Vagina (tissue), 2 donors: ENCODE measurements at regions not wholly inside any gene's neighbourhood (a gene's known extent, or its start where the extent isn't known, plus 50 kb on each side); places are given as distances from the start of the nearest gene placed in this dataset.

Source experiments
- DNase-seq, 2 donors: peaks; one replicate each; pipeline ENCODE4 v3.0.0-alpha.2; 2017; ENCODE audit errors: extremely low spot score in 2 of 2
- H3K27ac ChIP-seq: fragments of 200-600 bp; sonication (generic); one replicate; pipeline ENCODE4 v1.5.1; 2019
- H3K27me3 ChIP-seq: fragments of 200-600 bp; sonication (generic); one replicate; pipeline ENCODE4 v1.5.1; 2019
- H3K36me3 ChIP-seq, 2 donors: fragments of 200-600 bp; sonication (generic); one replicate each; pipeline ENCODE4 v1.5.1; 2017 to 2019
- H3K4me1 ChIP-seq: fragments of 200-600 bp; sonication (generic); one replicate; pipeline ENCODE4 v1.5.1; 2019
- H3K4me3 ChIP-seq, 2 donors: fragments of 200-600 bp; sonication (generic); 1 replicate in 1 of 2; 2 replicates in 1 of 2; pipeline ENCODE4 v1.5.1; 2016 to 2019
- H3K9me3 ChIP-seq: fragments of 200-600 bp; sonication (generic); one replicate; pipeline ENCODE4 v1.5.1; 2019
- CTCF ChIP-seq, 3 experiments: fragments of 450-650 bp in 2 of 3; fragments of 200-600 bp in 1 of 3; sonication (generic) in 1 of 3; IDR thresholded peaks; one replicate each; pipeline ENCODE4 v1.5.1; 2017 to 2019; ENCODE audit warnings: antibody characterized with exemption in 3 of 3, mild to moderate bottlenecking in 2 of 3, moderate library complexity in 2 of 3
- POLR2A ChIP-seq, 2 donors: fragments of 450-650 bp; IDR thresholded peaks; one replicate each; pipeline ENCODE4 v1.6.1; 2017; ENCODE audit warnings: antibody characterized with exemption in 2 of 2, mild to moderate bottlenecking in 2 of 2, moderate library complexity in 2 of 2
- POLR2AphosphoS5 ChIP-seq, 2 donors: sonication (generic); formaldehyde crosslinking; IDR thresholded peaks; one replicate each; pipeline ENCODE4 v1.9.0; 2017; ENCODE audit warnings: antibody characterized with exemption in 2 of 2, mild to moderate bottlenecking in 2 of 2, low read depth in 1 of 2; ENCODE audit not compliant: insufficient read depth in 1 of 2
- intact Hi-C: fragments of 100-400 bp; cut with DNase I; formaldehyde crosslinking; loops from one replicate; pipeline ENCODE4 v1.15.1; 2023

DNA sequence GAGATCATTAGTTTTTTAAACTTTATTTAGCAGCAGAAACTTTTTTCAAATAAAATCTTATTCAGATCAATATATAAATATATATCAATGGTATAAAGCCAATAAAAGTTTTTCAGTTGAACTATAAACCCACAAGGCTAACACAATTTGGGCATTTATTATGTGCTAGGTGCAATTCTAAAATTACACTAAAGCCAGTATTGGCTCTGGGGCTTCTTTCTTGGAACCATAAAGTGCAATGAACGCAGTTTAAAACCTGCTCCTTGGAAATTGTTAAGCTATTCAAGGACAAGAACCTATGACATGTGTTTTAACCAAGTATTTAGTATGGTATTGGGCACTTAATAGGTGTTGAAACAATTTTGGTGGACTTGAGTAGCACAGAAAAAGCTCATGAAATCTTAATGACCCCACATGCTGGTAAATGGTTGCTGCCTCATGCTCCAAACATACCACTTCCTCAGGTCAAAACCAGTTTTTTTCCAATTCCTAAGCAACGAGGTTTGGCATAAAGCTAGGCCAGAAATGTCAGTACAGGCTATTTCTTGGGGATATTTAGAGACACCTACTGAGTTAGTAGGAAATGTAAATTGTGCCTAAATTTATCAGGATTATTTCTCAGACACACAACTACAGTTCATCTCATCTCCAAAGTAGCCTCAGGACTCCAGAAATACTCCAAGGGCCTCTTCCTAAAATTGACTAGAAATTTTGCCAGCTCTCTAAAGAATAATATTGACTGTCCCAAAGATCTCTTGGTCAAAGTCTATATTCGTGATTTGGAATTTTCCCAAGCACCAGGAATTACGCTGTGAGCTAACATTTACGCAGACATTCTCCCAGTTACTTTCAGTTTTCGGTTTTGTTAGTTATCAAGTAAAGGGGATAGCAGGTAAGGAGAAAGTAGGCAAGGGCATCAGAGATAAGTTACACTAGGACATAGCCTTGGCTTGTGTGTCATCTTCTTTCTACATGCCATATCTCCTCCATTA lies 90.9 kb upstream of the LGSN start:
- Histone ChIP-seq H3K27ac (no peak overlapping the region), H3K36me3 (no peaks in the 10 kb centered on the region), H3K4me1 (no peaks in the 10 kb centered on the region), H3K9me3 (no peaks in the 10 kb centered on the region), H3K27me3 (no peaks in the 10 kb centered on the region), H3K4me3 (no peak overlapping the region)
- intact Hi-C loops: no loop called here
- TF ChIP-seq POLR2A (IDR thresholded peaks at IDR 0.05): no peak
- TF ChIP-seq CTCF (IDR thresholded peaks at IDR 0.05): no peak
- no peak for TF ChIP-seq POLR2AphosphoS5 (IDR thresholded peaks at IDR 0.05; ENCODE audit: insufficient read depth in 1 of 2, low read depth in 1 of 2)
- no peak for DNase-seq

DNA sequence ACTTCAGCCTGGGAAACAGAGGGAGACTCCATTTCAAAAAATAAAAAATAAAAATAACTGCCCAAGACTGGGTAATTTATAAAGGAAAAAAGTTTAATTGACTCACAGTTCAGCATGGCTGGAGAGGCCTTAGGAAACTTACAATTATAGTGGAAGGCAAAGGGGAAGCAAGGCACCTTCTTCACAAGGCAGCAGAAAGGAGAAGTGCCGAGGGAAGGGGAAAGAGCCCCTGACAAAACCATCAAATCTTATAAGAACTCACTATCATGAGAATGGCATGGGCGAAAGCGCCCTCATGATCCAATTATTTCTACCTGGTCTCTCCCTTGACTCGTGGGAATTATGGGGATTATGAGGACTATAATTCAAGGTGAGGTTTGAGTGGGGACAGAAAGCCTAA lies 95.5 kb upstream of the LGSN start:
- no peak overlapping the region for H3K4me3 ChIP-seq
- H3K9me3 ChIP-seq: no peaks in the 10 kb centered on the region
- H3K4me1 ChIP-seq: no peaks in the 10 kb centered on the region
- H3K36me3 ChIP-seq: no peaks in the 10 kb centered on the region
- no peak for TF ChIP-seq POLR2AphosphoS5 (IDR thresholded peaks at IDR 0.05; ENCODE audit: insufficient read depth in 1 of 2, low read depth in 1 of 2)
- TF ChIP-seq CTCF (IDR thresholded peaks at IDR 0.05): no peak
- no peak for TF ChIP-seq POLR2A (IDR thresholded peaks at IDR 0.05)
- no peak overlapping the region for H3K27ac ChIP-seq
- no peaks in the 10 kb centered on the region for H3K27me3 ChIP-seq
- intact Hi-C loops: no loop called here
- DNase-seq: no peak

DNA sequence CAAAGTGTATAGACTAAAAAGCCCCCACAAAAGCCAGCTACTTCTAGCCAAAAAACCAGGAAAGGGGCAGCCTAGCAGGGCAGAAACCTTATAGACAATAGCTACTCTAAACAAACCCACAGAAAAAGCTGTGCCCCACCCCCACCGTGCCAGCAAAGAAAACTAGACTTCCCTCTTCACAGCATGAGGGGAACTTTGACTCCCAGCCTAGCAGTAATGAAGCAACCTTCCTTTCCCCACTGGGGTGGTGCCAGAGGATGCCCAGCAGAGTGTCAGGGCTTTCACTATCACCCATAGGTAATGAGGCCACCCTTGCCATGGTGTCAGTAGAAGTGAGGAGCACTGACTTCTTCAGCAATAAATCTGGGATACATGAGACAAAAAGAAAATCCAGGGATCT lies 99.0 kb upstream of the LGSN start:
- Histone ChIP-seq H3K4me3 (no peak overlapping the region), H3K36me3 (no peaks in the 10 kb centered on the region), H3K9me3 (no peaks in the 10 kb centered on the region), H3K27ac (no peak overlapping the region), H3K4me1 (no peaks in the 10 kb centered on the region), H3K27me3 (no peaks in the 10 kb centered on the region)
- no peak for DNase-seq
- intact Hi-C loops: no loop called here
- TF ChIP-seq CTCF (IDR thresholded peaks at IDR 0.05): no peak
- no peak for TF ChIP-seq POLR2A (IDR thresholded peaks at IDR 0.05)
- no peak for TF ChIP-seq POLR2AphosphoS5 (IDR thresholded peaks at IDR 0.05; ENCODE audit: insufficient read depth in 1 of 2, low read depth in 1 of 2)

- H3K4me3 ChIP-seq: no peak overlapping the region
- H3K9me3 ChIP-seq: no peaks in the 10 kb centered on the region
- intact Hi-C loops: no loop called here
- TF ChIP-seq POLR2AphosphoS5 (IDR thresholded peaks at IDR 0.05; ENCODE audit: insufficient read depth in 1 of 2, low read depth in 1 of 2): no peak
- no peak for TF ChIP-seq CTCF (IDR thresholded peaks at IDR 0.05)
- no peak for TF ChIP-seq POLR2A (IDR thresholded peaks at IDR 0.05)
- no peaks in the 10 kb centered on the region for H3K36me3 ChIP-seq
- no peak overlapping the region for H3K27ac ChIP-seq
- no peaks in the 10 kb centered on the region for H3K4me1 ChIP-seq
- no peak for DNase-seq
- H3K27me3 ChIP-seq: no peaks in the 10 kb centered on the region
Observed at GRCh38 chr6:63424636-63425035, 104.9 kb upstream of the LGSN start.

DNA sequence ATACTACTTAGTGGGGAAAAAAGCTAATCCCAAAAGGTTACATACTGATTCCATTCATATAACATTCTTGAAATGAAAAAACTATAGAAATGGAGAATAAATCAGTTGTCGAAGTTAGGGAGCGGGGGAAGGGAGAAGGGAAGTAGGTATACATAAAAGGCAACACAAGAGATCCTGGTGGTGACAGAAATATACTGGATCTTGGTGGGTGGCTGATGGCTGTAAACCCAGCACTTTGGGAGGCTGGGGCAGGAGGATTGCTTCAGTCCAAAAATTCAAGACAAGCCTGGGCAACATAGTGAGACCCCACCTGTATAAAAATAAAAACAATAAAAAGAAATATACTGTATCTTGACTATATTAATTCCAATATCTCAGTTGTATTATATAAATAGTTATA lies 105.7 kb upstream of the LGSN start:
- H3K4me3 ChIP-seq: no peak overlapping the region
- TF ChIP-seq CTCF (IDR thresholded peaks at IDR 0.05): no peak
- TF ChIP-seq POLR2A (IDR thresholded peaks at IDR 0.05): no peak
- no peak for TF ChIP-seq POLR2AphosphoS5 (IDR thresholded peaks at IDR 0.05; ENCODE audit: insufficient read depth in 1 of 2, low read depth in 1 of 2)
- intact Hi-C loops: no loop called here
- no peaks in the 10 kb centered on the region for H3K4me1 ChIP-seq
- no peaks in the 10 kb centered on the region for H3K27me3 ChIP-seq
- H3K36me3 ChIP-seq: no peaks in the 10 kb centered on the region
- H3K9me3 ChIP-seq: no peaks in the 10 kb centered on the region
- no peak for DNase-seq
- H3K27ac ChIP-seq: no peak overlapping the region
